PC-9 (cell line): ENCODE measurements at regions not wholly inside any gene's neighbourhood (a gene's known extent, or its start where the extent isn't known, plus 50 kb on each side); places are given as distances from the start of the nearest gene placed in this dataset.

ENCODE experiments used
- BruUV-seq: library from RNA; stranded (reverse); fragments of 400-500 nt; replicated peaks from 2 replicates; lab custom pipeline; 2021; lab: Mats Ljungman, UMichigan
- CTCF ChIA-PET: fragments of 300-600 bp; sonication (Branson Sonifier 250); formaldehyde crosslinking; loops from one replicate; lab custom pipeline; 2022; ENCODE audit warnings: antibody characterized with exemption; lab: Charles Lee
- POLR2A ChIA-PET: fragments of 300-600 bp; sonication (Branson Sonifier 250); formaldehyde crosslinking; loops from one replicate; lab custom pipeline; 2022; ENCODE audit warnings: antibody characterized with exemption; ENCODE audit not compliant: unreplicated experiment; lab: Charles Lee
- DNase-seq, 2 experiments: peaks; one replicate each; pipeline versions ENCODE4 v3.0.0 to v3.0.0-alpha.2; 2015 to 2022; ENCODE audit warnings: mixed read lengths in 1 of 2
- H2AFZ ChIP-seq: fragments of 200-600 bp; sonication (generic); 2 replicates; pipeline ENCODE4 v1.8.1; 2017; ENCODE audit warnings: antibody characterized with exemption
- H3F3A ChIP-seq: fragments of 200-600 bp; sonication (generic); 2 replicates; pipeline ENCODE4 v1.8.1; 2017; ENCODE audit warnings: antibody characterized with exemption, mild to moderate bottlenecking, low read depth; ENCODE audit not compliant: insufficient read depth
- H3K27ac ChIP-seq: fragments of 200-600 bp; sonication (generic); 2 replicates; pipeline ENCODE4 v1.6.1; 2016; ENCODE audit warnings: mixed run types
- H3K27me3 ChIP-seq: fragments of 200-600 bp; sonication (generic); 2 replicates; pipeline ENCODE4 v1.6.1; 2016; ENCODE audit warnings: low read depth, mixed run types; ENCODE audit not compliant: insufficient read depth
- H3K36me3 ChIP-seq: fragments of 200-600 bp; sonication (generic); 2 replicates; pipeline ENCODE4 v1.6.1; 2016; ENCODE audit warnings: low read depth, mixed run types
- H3K4me1 ChIP-seq: fragments of 200-600 bp; sonication (generic); replicated peaks from 2 replicates; pipeline ENCODE4 v1.6.1; 2016; ENCODE audit warnings: mixed run types; ENCODE audit not compliant: insufficient read depth
- H3K4me2 ChIP-seq: fragments of 200-600 bp; sonication (generic); 2 replicates; pipeline ENCODE4 v1.6.1; 2017; ENCODE audit warnings: mixed run types
- H3K4me3 ChIP-seq: fragments of 200-600 bp; sonication (generic); 2 replicates; pipeline ENCODE4 v1.6.1; 2016; ENCODE audit warnings: mixed run types
- H3K79me2 ChIP-seq: fragments of 200-600 bp; sonication (generic); 2 replicates; pipeline ENCODE4 v1.6.1; 2017; ENCODE audit warnings: low read depth, mixed run types
- H3K9me2 ChIP-seq: fragments of 200-600 bp; sonication (generic); 2 replicates; pipeline ENCODE4 v1.8.1; 2017; ENCODE audit warnings: mild to moderate bottlenecking; ENCODE audit not compliant: insufficient read depth
- H3K9me3 ChIP-seq: fragments of 200-600 bp; sonication (generic); 2 replicates; pipeline ENCODE4 v1.8.1; 2016; ENCODE audit warnings: low read depth; ENCODE audit not compliant: insufficient read depth
- H4K20me1 ChIP-seq: fragments of 200-600 bp; sonication (generic); 2 replicates; pipeline ENCODE4 v1.8.1; 2017; ENCODE audit not compliant: insufficient read depth
- CTCF ChIP-seq: fragments of 200-600 bp; sonication (generic); conservative IDR thresholded peaks from 2 replicates; pipeline ENCODE4 v1.6.1; 2017; ENCODE audit warnings: mixed run types, antibody characterized with exemption, mild to moderate bottlenecking, moderate library complexity
- EZH2 ChIP-seq: fragments of 200-600 bp; sonication (generic); IDR thresholded peaks from 2 replicates; pipeline ENCODE4 v1.8.0; 2017; ENCODE audit warnings: antibody characterized with exemption, low read depth
- intact Hi-C: fragments of 100-400 bp; cut with micrococcal nuclease; formaldehyde crosslinking; loops from one replicate; pipeline ENCODE4 v1.10.0; 2022; ENCODE audit not compliant: unreplicated experiment

DNA sequence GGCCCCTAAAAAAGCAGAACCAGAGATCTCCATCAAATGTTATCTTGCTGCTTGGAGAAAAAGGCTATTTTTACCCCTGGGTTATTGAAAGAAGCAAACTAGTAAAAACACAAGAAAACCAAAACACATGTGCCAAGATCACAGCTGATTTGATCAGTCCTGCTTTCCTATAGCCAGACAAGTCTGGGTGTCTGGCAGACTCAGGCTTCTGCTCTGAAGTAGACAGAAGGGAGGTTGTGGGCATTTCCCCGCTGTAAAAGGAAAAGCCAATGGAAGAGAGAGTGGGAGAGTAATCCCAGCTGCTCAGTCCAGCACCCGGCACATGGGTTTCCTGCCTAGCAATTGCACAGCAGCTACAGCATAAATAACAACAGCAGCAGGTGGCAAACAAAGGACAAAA lies 177.9 kb downstream of the PHLDA1 start:
- peaks cover 9% of the 10 kb centered on the region for H3K9me3 ChIP-seq
- no peaks in the 10 kb centered on the region for H4K20me1 ChIP-seq
- H3K4me2 ChIP-seq = no peak overlapping the region
- H3K36me3 ChIP-seq = no peaks in the 10 kb centered on the region
- H3K27me3 ChIP-seq = no peaks in the 10 kb centered on the region
- H3K27ac ChIP-seq = no peak overlapping the region
- no peak for DNase-seq
- no peak for TF ChIP-seq CTCF
- no peak for TF ChIP-seq EZH2
- H3K9me2 ChIP-seq = no peaks in the 10 kb centered on the region
- peaks cover 18% of the 10 kb centered on the region for H3K4me1 ChIP-seq
- POLR2A ChIA-PET = no interaction called here
- intact Hi-C loops = no loop called here
- no peaks in the 10 kb centered on the region for H3K79me2 ChIP-seq
- H2AFZ ChIP-seq = 0 out of 2 replicates have a peak overlapping the region, but pooled peaks have one; percentile 17
- CTCF ChIA-PET = no interaction called here
- H3K4me3 ChIP-seq = no peak overlapping the region
- H3F3A ChIP-seq = peaks cover 21% of the 10 kb centered on the region
- BruUV-seq = no TSS peak

DNA sequence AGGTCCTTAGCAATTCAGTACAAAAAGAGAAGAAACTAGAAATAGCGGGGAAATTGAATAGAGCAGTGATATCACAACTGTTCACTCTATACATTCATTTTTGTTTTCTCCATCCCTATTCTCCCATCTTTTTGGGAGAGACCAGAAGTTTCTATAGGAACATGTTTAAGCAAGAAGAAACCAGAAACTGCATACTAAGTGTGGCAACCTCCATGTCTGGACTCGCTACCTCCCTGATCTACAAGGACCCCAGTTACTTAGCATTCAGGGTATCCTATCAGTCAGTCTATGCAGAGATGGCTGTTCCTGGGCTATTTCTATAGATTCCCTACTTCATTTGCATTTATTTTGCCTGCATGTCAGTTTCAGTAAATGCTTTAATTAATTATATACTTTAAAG lies 178.6 kb downstream of the PHLDA1 start:
- CTCF ChIA-PET = no interaction called here
- H2AFZ ChIP-seq = no peak overlapping the region
- H3K79me2 ChIP-seq = no peaks in the 10 kb centered on the region
- H3K27me3 ChIP-seq = no peaks in the 10 kb centered on the region
- peaks cover 21% of the 10 kb centered on the region for H3F3A ChIP-seq
- TF ChIP-seq CTCF (no peak), EZH2 (no peak)
- POLR2A ChIA-PET = no interaction called here
- intact Hi-C loops = no loop called here
- H3K4me3 ChIP-seq = no peak overlapping the region
- H3K27ac ChIP-seq = no peak overlapping the region
- H3K36me3 ChIP-seq = no peaks in the 10 kb centered on the region
- no peak overlapping the region for H3K4me2 ChIP-seq
- peaks cover 9% of the 10 kb centered on the region; the same call in 1 of the 2 replicates for H3K9me3 ChIP-seq
- no TSS peak for BruUV-seq
- H3K4me1 ChIP-seq = peaks cover 20% of the 10 kb centered on the region
- no peaks in the 10 kb centered on the region for H3K9me2 ChIP-seq
- H4K20me1 ChIP-seq = no peaks in the 10 kb centered on the region
- DNase-seq = no peak

DNA sequence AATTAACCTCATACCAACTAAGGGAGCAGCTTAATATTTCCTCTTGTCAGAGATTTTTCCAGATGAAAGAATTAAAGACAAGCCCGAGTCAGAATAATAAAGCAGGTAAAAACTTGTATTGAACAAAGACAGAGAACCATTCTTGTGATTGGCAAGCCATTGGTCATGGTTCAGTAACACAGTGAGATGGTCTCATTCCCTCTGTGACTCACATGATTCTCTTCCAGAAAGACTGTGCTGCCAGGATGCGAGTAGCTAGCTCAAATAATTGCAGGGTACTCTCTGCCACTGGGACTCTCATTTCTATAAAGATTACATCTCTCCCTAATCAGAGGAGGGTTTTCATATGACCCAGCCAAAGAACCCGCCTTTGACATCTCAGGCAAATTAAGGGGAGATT lies 179.4 kb downstream of the PHLDA1 start:
- Histone ChIP-seq H3K9me2 (no peaks in the 10 kb centered on the region), H2AFZ (no peak overlapping the region), H3K4me3 (no peak overlapping the region), H3K36me3 (0 out of 2 replicates have a peak, but pooled peaks cover 1% of the 10 kb centered on the region), H3K4me1 (peaks cover 26% of the 10 kb centered on the region), H4K20me1 (no peaks in the 10 kb centered on the region), H3F3A (peaks cover 21% of the 10 kb centered on the region), H3K4me2 (no peak overlapping the region), H3K27ac (peak overlapping the region; percentile 68), H3K9me3 (peaks cover 9% of the 10 kb centered on the region; the same call in 1 of the 2 replicates), H3K79me2 (no peaks in the 10 kb centered on the region), H3K27me3 (no peaks in the 10 kb centered on the region)
- ChIA-PET POLR2A (no interaction called here), CTCF (no interaction called here)
- TF ChIP-seq CTCF (no peak), EZH2 (no peak)
- no peak for DNase-seq
- BruUV-seq = no TSS peak
- intact Hi-C loops = no loop called here
